GM12878 (cell line): ENCODE measurements at regions not wholly inside any gene's neighbourhood (a gene's known extent, or its start where the extent isn't known, plus 50 kb on each side); places are given as distances from the start of the nearest gene placed in this dataset.

Experiments
- ATAC-seq: fragments of 200-7000 bp; cut with Tn5 transposase; 3 replicates; pipeline ENCODE4 v1.9.1; 2020; ENCODE audit warnings: mild to moderate bottlenecking, moderate library complexity
- BruUV-seq: library from RNA; stranded (reverse); fragments of 400-500 nt; replicated peaks from 2 replicates; lab custom pipeline; 2021; lab: Mats Ljungman, UMichigan
- CTCF ChIA-PET: fragments of 300-600 bp; sonication (Branson Sonifier 250); formaldehyde crosslinking; extraction: SDS; loops from one replicate; lab custom pipeline; 2021; ENCODE audit warnings: inconsistent platforms; lab: Yijun Ruan, JAX
- POLR2A ChIA-PET: fragments of 350-600 bp; formaldehyde crosslinking; extraction: SDS; loops from one replicate; lab custom pipeline; 2021; ENCODE audit warnings: inconsistent platforms; lab: Charles Lee
- RAD21 ChIA-PET: fragments of 300-600 bp; sonication (Branson Sonifier 250); formaldehyde crosslinking; loops from one replicate; lab custom pipeline; 2023; ENCODE audit warnings: antibody characterized with exemption; ENCODE audit not compliant: unreplicated experiment; lab: Charles Lee
- SMC1A ChIA-PET: fragments of 300-600 bp; sonication (Branson Sonifier 250); formaldehyde crosslinking; loops from one replicate; lab custom pipeline; 2023; ENCODE audit not compliant: unreplicated experiment, uncharacterized antibody; lab: Charles Lee
- DNase-seq: peaks from one replicate; pipeline ENCODE4 v3.0.0-alpha.2; 2011; ENCODE audit warnings: low read depth, low spot score
- FAIRE-seq: peaks from 3 replicates; lab custom pipeline; 2011; peaks lifted over from hg19 to GRCh38; lab: Jason Lieb, UNC
- H2AFZ ChIP-seq: 2 replicates; pipeline ENCODE4 v1.6.0; 2011; ENCODE audit warnings: low read depth, low read length, control low read depth; ENCODE audit not compliant: control insufficient read depth
- H3K27ac ChIP-seq: 2 replicates; pipeline ENCODE4 v1.5.1; 2011; ENCODE audit warnings: control low read depth; ENCODE audit not compliant: control insufficient read depth, insufficient read depth
- H3K27me3 ChIP-seq, 2 experiments: replicated peaks in 1 of 2; 2 replicates each; pipeline versions ENCODE4 v1.6.0 to v1.6.1; 2011; ENCODE audit warnings: low read length in 1 of 2; ENCODE audit not compliant: control insufficient read depth in 2 of 2, insufficient read depth in 2 of 2
- H3K36me3 ChIP-seq, 2 experiments: 2 replicates each; pipeline ENCODE4 v1.5.1; 2011; ENCODE audit warnings: low read length in 1 of 2; ENCODE audit not compliant: control insufficient read depth in 2 of 2, insufficient read depth in 2 of 2
- H3K4me1 ChIP-seq: 2 replicates; pipeline ENCODE4 v1.6.1; 2011; ENCODE audit warnings: mild to moderate bottlenecking, low read length, moderate library complexity, mixed read lengths; ENCODE audit not compliant: control insufficient read depth, insufficient read depth
- H3K4me2 ChIP-seq: 2 replicates; pipeline ENCODE4 v1.6.0; 2011; ENCODE audit warnings: control low read depth; ENCODE audit not compliant: control insufficient read depth, insufficient read depth
- H3K4me3 ChIP-seq: fragments of 200-600 bp; sonication (generic); 2 replicates; pipeline ENCODE4 v1.5.1; 2016
- H3K79me2 ChIP-seq: 2 replicates; pipeline ENCODE4 v1.6.0; 2011; ENCODE audit warnings: low read length; ENCODE audit not compliant: control insufficient read depth, insufficient read depth
- H3K9ac ChIP-seq: 2 replicates; pipeline ENCODE4 v1.8.0; 2011; ENCODE audit warnings: low read length, control low read depth, mixed read lengths; ENCODE audit not compliant: control insufficient read depth, insufficient read depth
- H3K9me3 ChIP-seq: replicated peaks from 3 replicates; pipeline ENCODE4 v1.5.1; 2011; ENCODE audit warnings: mild to moderate bottlenecking, low read length; ENCODE audit not compliant: control insufficient read depth, insufficient read depth
- H4K20me1 ChIP-seq: 2 replicates; pipeline ENCODE4 v1.6.0; 2011; ENCODE audit not compliant: control insufficient read depth, insufficient read depth
- ELK1 ChIP-seq: IDR thresholded peaks from 2 replicates; pipeline ENCODE4 v1.6.1; 2012; ENCODE audit warnings: low read depth, low read length, improper control_type of control experiment
- KAT2A ChIP-seq: conservative IDR thresholded peaks from 2 replicates; pipeline ENCODE4 v1.6.1; 2011; ENCODE audit warnings: low read depth, low read length; ENCODE audit not compliant: control insufficient read depth
- MEF2A ChIP-seq: IDR thresholded peaks from 2 replicates; pipeline ENCODE4 v1.6.1; 2011; ENCODE audit warnings: low read depth, mild to moderate bottlenecking, low read length, moderate library complexity; ENCODE audit not compliant: insufficient read depth
- NFYB ChIP-seq: IDR thresholded peaks from 2 replicates; pipeline ENCODE4 v1.6.1; 2011; ENCODE audit warnings: low read depth, mild to moderate bottlenecking, low read length, improper control_type of control experiment, moderate library complexity; ENCODE audit not compliant: insufficient read depth
- RCOR1 ChIP-seq: conservative IDR thresholded peaks from 2 replicates; pipeline ENCODE4 v1.6.1; 2012; ENCODE audit warnings: low read depth, low read length, improper control_type of control experiment
- RFX5 ChIP-seq: IDR thresholded peaks from 2 replicates; pipeline ENCODE4 v1.6.1; 2011; ENCODE audit warnings: low read depth, low read length, improper control_type of control experiment
- SMAD1 ChIP-seq: fragments of 450-650 bp; IDR thresholded peaks from 2 replicates; pipeline ENCODE4 v1.6.1; 2018; ENCODE audit warnings: mild to moderate bottlenecking, low read depth; ENCODE audit not compliant: partially characterized antibody
- STAT1 ChIP-seq: fragments of 450-650 bp; conservative IDR thresholded peaks from 2 replicates; pipeline ENCODE4 v1.6.1; 2014; ENCODE audit warnings: antibody characterized with exemption, mild to moderate bottlenecking
- USF1 ChIP-seq: IDR thresholded peaks from 2 replicates; pipeline ENCODE4 v1.6.1; 2011; ENCODE audit warnings: borderline replicate concordance, low read depth, mild to moderate bottlenecking, moderate library complexity, mixed read lengths, low read length; ENCODE audit not compliant: insufficient read depth; ENCODE audit errors: extremely low read length
- WGBS: methylation state at CpG from one replicate; pipeline ENCODE4 v1.1.6; 2016; ENCODE audit warnings: low lambda C conversion rate; ENCODE audit not compliant: insufficient replicate concordance, insufficient coverage; ENCODE audit errors: missing lambda C conversion rate; 5-methylcytosine and 5-hydroxymethylcytosine counted together
- in situ Hi-C: fragments of 300-500 bp; cut with MboI; formaldehyde crosslinking; loops from 9 replicates; pipeline ENCODE4 v1.14.3; 2018; ENCODE audit warnings: mixed read lengths
- intact Hi-C: fragments of 100-400 bp; cut with micrococcal nuclease; formaldehyde crosslinking; loops from one replicate; pipeline ENCODE4 v1.14.2; 2022; ENCODE audit not compliant: unreplicated experiment
- TF ChIP-seq, protein P1 (sequence below): fragments of 450-650 bp; IDR thresholded peaks from 2 replicates; pipeline ENCODE4 v1.6.1; 2016; ENCODE audit warnings: mild to moderate bottlenecking
- TF ChIP-seq, protein P2 (sequence below): fragments of 450-650 bp; IDR thresholded peaks from 2 replicates; pipeline ENCODE4 v1.6.1; 2017; ENCODE audit warnings: mild to moderate bottlenecking, moderate library complexity

DNA sequence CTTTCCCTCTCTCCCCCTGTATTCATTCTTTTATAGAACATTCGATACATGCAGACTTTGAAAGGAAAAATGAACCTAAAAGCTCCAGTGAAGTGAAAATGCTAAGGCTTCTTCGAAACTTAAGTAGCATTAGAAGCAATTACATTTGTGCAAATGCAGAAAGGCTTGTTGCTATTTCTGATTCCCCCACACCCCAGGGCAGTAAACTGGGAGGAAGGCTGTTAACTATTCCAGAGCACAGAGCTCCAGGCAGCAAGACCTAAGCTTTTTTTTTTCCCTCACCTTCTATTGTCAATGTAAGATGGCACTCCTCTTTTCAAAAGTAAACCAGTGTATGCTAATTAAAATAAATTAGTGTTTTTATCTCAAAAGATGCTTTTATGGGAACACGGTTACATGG is 448.9 kb upstream of the TBX3 start:
- ATAC-seq: no peak
- 0% methylated on average over 3 of the region's 3 CpGs for WGBS

More for the DNA sequence above, 448.9 kb upstream of the TBX3 start:
- no peak for TF ChIP-seq ELK1
- TF ChIP-seq, protein P1, sequence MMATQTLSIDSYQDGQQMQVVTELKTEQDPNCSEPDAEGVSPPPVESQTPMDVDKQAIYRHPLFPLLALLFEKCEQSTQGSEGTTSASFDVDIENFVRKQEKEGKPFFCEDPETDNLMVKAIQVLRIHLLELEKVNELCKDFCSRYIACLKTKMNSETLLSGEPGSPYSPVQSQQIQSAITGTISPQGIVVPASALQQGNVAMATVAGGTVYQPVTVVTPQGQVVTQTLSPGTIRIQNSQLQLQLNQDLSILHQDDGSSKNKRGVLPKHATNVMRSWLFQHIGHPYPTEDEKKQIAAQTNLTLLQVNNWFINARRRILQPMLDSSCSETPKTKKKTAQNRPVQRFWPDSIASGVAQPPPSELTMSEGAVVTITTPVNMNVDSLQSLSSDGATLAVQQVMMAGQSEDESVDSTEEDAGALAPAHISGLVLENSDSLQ: no peak
- TF ChIP-seq, protein P2, sequence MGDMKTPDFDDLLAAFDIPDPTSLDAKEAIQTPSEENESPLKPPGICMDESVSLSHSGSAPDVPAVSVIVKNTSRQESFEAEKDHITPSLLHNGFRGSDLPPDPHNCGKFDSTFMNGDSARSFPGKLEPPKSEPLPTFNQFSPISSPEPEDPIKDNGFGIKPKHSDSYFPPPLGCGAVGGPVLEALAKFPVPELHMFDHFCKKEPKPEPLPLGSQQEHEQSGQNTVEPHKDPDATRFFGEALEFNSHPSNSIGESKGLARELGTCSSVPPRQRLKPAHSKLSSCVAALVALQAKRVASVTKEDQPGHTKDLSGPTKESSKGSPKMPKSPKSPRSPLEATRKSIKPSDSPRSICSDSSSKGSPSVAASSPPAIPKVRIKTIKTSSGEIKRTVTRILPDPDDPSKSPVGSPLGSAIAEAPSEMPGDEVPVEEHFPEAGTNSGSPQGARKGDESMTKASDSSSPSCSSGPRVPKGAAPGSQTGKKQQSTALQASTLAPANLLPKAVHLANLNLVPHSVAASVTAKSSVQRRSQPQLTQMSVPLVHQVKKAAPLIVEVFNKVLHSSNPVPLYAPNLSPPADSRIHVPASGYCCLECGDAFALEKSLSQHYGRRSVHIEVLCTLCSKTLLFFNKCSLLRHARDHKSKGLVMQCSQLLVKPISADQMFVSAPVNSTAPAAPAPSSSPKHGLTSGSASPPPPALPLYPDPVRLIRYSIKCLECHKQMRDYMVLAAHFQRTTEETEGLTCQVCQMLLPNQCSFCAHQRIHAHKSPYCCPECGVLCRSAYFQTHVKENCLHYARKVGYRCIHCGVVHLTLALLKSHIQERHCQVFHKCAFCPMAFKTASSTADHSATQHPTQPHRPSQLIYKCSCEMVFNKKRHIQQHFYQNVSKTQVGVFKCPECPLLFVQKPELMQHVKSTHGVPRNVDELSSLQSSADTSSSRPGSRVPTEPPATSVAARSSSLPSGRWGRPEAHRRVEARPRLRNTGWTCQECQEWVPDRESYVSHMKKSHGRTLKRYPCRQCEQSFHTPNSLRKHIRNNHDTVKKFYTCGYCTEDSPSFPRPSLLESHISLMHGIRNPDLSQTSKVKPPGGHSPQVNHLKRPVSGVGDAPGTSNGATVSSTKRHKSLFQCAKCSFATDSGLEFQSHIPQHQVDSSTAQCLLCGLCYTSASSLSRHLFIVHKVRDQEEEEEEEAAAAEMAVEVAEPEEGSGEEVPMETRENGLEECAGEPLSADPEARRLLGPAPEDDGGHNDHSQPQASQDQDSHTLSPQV: no peak
- TF ChIP-seq NFYB: no peak
- TF ChIP-seq KAT2A: no peak
- no peak for TF ChIP-seq SMAD1
- TF ChIP-seq RCOR1: no peak
- TF ChIP-seq STAT1: no peak
- no peak for TF ChIP-seq MEF2A
- TF ChIP-seq USF1: no peak
- no peak for TF ChIP-seq RFX5
- in situ Hi-C loops: no loop called here
- Histone ChIP-seq H3K4me2 (no peak overlapping the region), H3K36me3 (no peaks in the 10 kb centered on the region), H3K79me2 (no peaks in the 10 kb centered on the region), H3K4me1 (no peaks in the 10 kb centered on the region), H4K20me1 (no peaks in the 10 kb centered on the region), H3K27ac (no peak overlapping the region), H2AFZ (no peak overlapping the region), H3K9ac (no peak overlapping the region), H3K4me3 (no peak overlapping the region), H3K9me3 (no peaks in the 10 kb centered on the region), H3K27me3 (no peaks in the 10 kb centered on the region)
- no peak for FAIRE-seq
- ChIA-PET SMC1A (no interaction called here), CTCF (no interaction called here), RAD21 (no interaction called here), POLR2A (no interaction called here)
- intact Hi-C loops: no loop called here
- DNase-seq: no peak
- no TSS peak for BruUV-seq
